HG03469 (cell line): ENCODE measurements at regions not wholly inside any gene's neighbourhood (a gene's known extent, or its start where the extent isn't known, plus 50 kb on each side); places are given as distances from the start of the nearest gene placed in this dataset.

Experiments used
- ATAC-seq: cut with Tn5 transposase; IDR thresholded peaks from one replicate; pipeline ENCODE4 v1.9.1; 2021; ENCODE audit warnings: mild to moderate bottlenecking, moderate library complexity, moderate number of reproducible peaks; ENCODE audit not compliant: unreplicated experiment

DNA sequence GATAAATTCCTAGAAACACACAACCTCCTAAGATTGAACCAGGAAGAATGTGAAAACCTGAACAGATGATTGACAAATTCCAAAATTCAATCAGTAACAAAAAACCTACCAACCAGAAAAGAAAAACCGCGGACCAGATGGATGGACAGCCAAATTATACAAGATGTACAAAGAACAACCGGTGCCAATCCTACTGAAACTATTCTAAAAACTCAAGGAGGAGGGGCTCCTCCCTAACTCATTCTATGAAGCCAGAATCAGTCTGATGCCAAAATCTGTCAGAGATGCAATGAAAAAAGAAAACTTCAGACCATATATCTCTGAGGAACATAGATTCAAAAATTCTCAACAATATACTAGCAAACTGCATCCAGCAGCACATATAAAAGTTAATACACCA is 262.4 kb upstream of the DAB1 start:
- ATAC-seq = no peak

DNA sequence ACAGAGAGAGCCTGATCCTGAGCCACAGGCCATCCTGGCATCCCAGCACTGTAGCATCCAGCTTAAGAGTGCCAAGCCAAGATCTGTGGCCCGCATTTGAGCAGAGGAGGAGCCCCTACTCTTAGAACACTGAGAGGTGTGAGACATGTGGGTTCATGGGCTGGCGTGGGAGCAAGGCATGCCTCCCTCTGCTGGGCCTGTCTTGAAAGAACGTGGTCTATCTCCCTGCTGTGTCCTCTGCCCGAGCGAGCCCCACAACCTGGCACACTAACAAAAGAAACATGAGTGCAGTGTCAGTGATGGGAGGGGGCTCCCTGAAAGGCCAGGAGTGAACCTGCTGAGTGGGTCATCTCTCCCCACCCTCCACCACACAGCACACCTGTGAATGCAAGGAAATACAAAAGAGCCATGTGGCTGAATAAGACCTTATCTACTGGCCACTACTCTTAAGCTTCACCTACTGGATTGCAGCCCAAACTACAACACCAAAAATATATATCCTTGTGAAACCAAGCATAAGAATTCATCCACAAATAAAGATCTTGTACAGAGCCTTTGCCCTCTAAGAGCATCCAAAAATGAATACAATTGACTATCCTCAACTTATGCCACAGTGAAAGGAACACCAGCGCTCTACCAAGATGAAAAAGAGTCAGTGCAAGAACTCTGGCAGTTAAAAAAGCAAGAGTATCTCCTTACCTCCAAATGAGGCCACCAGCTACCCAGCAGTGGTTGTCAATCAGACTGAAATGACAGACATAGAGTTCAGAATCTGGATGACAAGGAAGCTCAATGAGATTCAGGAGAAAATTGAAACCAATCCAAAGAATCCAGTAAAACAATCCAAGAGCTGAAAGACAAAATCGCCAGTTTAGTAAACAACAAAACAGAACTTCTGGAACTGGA is 259.4 kb upstream of the DAB1 start:
- ATAC-seq = no peak

DNA sequence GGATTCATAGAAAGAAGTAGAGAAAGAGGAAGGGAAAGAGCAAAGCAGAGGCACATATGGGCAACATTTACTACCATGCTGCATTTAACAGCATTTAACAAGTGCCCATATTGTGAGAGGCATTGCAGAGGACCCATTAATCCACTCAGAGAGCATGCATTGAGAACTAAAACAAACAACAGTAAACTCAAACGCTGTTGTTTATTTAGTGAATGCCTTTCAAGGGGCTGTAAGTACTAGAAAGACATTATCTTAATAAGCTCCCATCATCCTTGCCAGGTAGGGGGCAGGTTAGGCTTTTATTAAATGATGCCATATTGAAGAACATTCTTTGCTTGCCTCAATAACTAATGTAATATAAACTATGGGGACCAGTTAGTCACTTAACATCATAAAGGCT is 254.3 kb upstream of the DAB1 start:
- ATAC-seq = no peak

DNA sequence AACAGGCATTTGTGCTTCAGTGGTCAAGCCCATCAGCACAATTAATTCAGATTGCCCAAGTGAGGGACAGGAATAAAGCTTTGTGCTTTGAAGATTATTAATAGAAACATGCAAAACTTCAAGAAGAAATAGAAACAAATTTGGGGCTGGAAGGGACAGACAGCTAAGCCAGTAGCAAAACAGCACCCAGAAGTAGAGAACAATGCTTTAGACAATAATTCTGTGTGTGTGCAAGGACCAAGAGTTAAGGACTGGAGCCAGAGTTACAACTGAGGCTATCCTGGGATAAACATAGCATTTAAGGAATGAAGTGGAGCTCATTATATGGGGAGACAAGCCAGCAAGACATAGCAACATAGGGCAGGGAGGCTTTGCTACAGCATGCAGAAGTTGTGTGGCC is 251.9 kb upstream of the DAB1 start:
- ATAC-seq = no peak

DNA sequence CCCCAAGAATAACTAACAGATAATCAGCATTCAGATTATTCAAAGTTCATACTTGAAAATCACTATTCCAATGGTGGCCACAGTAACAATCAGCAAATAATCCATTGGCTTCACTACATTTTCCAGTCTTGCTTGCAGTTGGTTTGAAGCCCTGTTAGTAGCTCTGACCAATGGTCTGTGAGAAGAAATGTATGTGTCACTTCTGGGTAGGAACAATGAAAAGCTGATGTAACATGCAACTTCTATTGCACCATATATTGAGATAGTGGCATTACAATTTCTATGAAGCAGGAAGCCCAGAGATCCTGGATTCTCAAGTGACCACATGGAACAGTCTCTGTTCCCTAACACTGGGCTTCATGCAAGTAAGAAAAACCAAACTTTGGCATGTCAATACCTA is 250.9 kb upstream of the DAB1 start:
- ATAC-seq = no peak

DNA sequence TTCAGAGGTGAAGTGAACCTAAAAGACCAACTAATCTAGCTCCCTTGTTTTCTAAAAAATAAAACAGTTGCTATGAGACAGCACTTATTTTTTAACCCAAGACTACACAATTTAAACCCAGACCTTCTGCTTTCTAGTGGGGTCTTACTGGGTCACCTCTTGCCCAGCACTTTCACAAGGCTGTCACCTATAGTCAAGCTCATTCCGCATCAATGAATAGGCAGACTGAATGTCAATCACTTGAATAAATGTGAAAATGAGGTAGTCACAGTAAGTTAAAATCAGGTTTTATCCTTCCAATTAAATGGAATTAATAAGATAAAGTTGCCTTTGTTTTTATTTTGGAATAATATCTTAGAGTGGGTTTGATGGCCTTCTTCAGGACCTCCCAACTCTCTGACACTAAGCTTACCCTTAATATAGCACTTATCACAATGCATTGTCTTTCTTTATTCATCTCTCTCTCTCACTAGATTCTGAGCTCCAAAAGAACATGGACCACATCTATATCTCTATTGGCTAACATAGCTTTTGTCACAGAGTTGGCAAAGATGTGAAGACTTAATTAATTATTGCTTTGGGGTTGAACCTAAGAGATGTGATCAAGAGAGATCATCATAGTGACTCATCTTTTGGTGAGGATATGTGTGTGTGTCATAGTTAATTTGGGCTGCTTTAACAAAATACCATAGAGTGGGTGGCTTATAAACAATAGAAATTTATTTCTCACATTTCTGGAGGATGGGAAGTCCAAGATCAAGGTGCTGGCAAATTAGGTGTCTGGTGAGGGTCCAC is 248.7 kb upstream of the DAB1 start:
- no peak for ATAC-seq

DNA sequence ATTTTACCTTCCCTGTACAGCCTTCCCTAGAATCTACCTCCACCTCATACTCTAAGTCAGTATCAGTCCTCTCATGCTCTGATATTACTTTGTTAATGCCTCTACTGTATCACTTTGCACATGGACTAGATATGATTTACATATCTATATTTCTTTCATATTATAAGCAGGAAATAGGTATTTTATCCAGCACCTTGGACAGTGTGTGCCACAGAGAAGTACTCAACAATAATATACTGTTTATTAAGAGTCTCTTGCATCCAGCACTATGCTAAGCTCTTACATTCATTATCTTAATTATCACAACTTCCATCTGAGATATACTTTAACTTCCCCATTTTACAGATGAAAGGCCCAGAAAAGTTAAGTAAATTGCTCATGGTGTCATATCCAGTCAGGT is 247.9 kb upstream of the DAB1 start:
- no peak for ATAC-seq

DNA sequence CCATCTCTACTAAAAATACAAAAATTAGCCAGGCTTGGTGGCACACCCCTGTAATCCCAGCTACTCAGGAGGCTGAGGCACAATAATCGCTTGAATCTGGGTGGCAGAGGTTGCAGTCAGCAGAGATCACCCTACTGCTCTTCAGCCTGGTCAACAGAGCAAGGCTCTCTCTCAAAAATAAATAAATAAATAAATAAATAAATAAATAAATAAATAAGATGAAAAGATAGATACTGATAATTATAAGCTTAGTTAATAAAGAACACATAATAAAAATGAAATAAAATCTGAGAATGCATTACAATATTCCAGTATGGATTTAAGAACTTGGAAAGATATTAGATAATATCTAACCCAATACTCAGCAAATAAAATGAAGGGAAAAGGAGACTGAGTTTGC is 235.9 kb upstream of the DAB1 start:
- no peak for ATAC-seq

DNA sequence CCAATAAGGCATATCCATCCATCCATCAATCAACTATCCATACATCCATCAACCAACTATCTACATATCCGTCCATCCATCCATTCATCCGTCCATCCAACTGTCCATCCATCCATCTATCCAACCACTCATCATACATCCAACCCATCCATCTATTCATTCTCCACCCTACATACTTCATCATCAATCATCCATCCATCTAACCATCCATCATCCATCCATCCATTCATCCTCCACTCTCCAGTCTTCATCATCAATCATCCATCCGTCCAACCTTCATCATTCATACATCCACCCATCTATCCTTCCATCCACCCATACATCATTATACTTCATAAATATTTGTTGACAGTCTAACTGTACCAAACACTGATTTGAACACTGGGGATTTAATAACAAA is 231.3 kb upstream of the DAB1 start:
- no peak for ATAC-seq

DNA sequence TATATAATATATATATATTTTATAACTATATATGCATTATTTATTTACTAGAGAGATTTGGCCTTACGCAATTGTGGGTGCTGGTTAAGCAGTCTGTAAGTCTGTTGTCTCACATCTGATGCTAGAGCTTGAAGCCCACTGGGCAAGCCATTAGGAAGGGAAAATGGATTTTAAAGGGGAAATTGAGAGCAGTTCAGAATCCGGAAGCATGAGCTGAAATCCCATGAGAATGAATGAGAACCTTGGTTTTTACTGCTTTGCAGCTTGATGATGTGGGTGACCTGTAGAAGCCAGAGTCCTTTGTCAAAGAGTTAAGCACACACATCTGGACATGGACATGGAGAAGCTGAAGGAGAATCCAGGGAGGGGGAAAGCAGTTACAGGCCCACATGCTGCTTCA is 220.8 kb upstream of the DAB1 start:
- no peak for ATAC-seq

DNA sequence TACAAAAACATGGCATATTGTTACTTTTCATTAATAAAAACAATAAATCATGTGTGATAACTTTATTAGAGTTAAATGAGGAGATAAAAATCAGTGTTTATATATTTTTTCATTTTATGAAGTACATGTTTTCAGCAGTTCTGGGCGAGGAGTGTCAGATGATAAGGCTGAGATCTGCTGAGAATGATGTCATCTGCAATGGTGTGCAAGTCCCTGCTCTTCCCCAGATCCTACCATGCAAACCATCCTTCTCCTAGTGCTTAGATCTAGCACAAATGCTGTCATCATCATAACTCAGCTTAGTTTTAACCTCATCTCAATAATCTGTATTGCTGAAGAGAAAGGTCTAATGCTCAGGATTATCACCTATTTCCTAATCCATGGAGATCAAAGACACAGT is 214.4 kb upstream of the DAB1 start:
- no peak for ATAC-seq

DNA sequence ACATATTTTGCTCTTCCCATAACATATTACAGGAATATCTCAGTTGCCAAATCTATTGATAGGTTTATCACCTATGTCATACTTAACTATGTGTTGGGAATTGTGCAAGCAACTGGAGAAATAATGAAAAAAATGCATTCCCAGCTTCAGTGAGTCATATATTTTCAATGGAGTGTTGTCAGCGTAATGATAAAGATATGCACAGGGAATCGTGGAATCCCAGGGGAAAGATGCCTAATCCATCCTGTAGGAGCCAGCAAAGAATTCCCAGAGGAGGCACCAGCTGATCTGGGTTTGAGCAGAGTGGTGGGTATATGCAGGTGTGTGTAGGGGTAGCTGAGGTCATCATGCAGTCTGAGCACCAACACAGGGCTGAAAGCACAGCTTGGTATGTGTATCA is 213.3 kb upstream of the DAB1 start:
- no peak for ATAC-seq

DNA sequence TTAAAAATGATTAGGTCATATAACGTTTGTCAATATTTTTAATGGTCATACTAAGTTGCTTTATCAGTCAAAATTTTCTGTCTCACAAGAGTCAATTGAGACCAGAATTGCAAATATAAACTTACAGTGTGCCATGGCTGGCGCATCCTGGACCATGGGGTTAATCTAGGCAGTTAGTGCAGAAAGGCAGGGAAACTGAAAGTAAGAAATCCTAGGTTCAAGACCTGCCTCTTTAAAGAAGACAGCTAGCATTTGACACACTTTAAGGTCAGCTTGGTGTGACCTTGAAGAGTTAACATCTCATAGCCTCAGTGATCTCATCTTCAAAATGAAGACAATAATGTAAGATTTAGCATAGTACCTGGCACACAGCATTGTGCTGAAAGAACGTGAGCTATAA is 210.0 kb upstream of the DAB1 start:
- no peak for ATAC-seq

DNA sequence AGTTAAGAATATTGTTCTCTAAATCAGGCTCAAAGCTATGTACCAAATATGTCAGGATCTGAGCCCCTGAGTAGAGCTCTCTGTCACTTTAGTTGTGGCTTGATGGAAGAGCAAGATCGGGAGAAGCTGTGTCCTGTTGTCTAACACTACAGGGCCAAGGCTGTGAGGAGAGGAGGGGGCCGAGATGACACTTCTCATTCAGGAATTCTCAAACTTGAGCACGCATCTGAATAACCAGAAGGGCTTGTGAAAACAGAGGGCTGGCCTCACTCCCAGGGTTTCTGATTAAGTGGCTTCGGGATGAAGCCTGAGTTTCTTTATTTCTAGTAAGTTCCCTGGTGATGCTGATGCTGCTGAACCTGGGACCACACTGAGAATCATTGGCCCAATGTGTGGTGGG is 209.2 kb upstream of the DAB1 start:
- no peak for ATAC-seq

DNA sequence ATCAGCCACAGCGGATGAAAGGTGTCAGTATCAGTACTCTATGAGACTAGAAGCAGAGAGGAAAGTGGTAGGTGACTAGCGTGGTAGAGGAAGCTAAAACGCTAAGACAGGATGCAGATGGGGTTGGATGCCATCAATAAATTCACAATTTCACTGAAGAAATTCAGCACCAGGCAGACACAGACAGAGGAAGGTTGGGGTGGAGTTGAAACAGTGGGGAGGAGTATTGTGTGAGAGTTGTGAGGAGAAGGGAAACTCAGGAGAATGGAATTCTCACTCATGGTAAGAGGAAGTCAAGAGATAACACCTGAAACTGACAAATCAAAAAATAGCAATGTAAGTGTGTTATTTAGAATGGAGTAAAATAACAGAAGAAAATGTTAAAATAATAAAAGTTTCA is 208.5 kb upstream of the DAB1 start:
- no peak for ATAC-seq

DNA sequence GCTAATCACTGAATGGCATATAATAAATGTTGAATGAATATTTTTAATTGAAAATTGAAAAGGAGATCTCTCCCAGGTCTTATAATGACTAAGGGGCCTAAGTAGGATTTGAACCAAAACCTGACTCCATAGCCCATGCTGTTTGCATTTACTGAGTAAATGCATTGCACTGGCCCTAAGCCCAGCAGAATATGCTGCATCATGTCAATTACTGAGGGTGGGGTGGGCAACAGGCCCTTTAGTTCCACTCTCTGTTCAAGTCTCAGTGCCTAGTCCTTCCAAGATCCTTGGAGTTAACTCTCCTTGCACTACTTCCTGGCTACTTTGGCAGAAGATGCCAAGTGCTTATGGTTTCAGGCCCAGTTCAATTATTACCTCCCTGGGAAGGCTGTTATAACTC is 203.8 kb upstream of the DAB1 start:
- no peak for ATAC-seq

DNA sequence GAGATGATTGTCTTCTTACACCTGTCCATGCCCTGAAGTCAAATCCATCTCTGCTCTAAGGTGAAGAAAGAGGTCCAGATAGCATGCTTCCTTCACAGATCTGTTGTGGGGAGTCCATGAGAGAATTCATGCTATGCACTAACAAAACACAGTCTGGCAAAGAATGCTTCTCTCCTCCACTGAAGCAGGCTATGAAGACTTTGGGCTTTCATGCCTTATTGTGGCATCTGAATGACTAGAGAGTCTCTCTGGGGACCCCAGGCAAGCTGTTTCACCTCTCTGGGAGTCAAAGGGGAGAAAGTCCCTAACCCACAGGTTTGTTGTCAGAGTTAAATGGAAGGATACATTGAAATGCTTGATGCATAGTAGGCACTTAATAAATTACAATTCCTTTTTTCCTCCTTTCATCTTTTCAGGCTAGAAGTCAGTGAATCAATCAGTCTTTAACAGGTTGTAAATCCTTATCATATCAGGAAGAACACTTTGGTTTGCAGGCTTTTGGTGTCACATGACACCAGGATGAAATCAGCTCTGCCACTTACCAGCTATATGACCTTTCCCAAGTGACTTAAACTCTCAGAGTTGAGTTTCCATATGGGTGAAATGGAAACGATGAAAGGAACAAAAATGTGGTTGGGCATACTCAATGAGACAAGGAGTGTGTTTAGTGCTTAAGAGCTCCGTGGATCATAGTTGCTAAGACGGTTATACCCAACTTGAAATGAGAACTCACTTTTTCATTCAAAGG is 200.1 kb upstream of the DAB1 start:
- no peak for ATAC-seq

DNA sequence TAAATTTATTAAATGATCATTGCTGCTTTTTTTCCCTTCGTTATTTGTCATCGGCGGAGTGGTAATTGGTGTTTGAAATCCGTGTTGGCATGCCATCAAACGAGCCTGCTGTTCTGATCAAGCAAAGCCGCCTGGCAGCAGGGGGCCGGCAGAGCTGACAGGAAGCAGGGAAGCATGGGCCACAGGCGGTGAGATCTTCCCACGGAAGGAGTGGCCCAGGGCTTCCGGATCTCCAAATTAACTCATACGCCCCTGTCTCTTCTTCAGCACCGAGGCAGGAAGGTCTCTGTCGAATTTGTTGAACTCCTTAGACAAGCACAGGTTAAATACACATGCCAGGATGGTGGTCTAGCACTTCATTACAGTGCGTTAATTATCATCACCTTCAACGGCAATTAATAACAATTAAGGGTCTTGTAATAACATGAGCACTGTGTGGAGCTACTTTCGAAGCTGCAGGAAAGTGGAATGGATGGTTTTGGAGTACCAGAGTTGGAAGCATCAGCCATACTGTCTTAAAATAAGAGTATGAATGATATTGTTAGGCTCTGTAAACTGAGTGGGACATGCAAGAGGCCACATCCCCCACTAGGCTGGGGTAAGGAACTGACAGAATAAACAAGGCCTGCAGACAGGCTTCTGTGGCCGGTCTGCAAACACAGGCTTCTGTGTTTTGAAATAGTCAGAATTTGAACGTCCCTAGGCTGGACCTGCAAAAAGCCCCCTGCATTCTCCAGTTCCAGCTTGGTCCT is 199.4 kb upstream of the DAB1 start:
- ATAC-seq = no peak

DNA sequence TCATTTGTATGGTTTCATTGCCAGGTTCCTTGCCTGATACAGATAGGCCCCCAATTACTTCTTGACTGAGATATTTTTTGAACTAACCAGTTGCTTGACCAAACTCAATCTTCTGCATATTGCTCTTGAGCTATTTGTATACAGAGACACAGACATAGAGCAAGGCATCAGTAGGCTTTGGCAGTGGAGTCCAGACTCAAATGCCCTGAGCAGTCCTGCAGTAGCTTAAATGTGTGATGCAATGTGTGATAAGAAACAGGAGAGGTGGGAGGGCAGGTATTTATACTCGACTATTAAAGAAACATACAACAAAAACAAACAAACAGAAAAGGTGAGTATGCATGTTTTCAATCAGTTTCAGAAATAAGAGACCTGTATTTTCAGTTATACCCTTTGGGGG is 197.9 kb upstream of the DAB1 start:
- no peak for ATAC-seq

DNA sequence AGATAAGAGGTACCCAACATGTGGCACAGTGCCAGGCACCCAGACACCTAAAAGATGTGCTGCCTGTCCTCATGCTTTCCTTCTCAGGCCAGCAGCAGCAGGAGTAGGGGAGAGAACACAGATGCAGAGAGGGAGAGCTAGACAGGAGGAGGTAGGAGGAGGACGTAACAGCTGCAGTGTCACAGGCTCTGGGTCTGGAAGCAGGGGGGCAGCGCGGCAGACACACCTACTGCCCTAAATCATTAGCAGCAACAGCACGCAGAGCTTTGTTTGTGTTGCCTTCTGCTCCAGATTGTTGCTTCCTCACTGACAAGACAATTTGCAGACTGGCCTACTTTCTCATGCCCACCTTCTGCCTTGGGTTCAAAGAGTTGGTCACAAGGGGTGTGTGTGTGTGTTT is 196.7 kb upstream of the DAB1 start:
- no peak for ATAC-seq

DNA sequence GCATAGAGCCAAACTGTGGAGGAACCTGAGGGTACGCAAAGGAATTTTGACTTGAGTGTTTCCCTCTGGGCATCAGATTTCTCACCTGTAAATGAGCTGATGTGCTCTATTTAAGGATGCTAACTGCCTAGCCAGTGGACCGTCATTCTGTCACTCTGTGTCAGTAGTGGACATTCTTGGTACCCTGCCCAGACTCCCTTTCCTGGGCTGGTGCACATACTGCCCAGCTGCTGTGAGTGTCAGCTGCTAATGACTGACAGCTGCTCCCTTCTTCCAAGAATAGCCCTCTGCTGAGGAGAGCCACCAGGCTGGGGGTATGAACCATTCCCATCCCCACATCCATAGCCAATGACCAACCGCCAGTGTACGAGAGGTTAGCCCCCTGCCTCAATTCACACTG is 193.1 kb upstream of the DAB1 start:
- ATAC-seq = no peak
